Ovary (tissue), 3 donors: ENCODE measurements at regions not wholly inside any gene's neighbourhood (a gene's known extent, or its start where the extent isn't known, plus 50 kb on each side); places are given as distances from the start of the nearest gene placed in this dataset.

Experiments
- EP300 ChIP-seq: sonication (generic); formaldehyde crosslinking; IDR thresholded peaks from one replicate; pipeline ENCODE4 v1.6.1; 2017; ENCODE audit warnings: antibody characterized with exemption
- POLR2A ChIP-seq: fragments of 450-650 bp; IDR thresholded peaks from one replicate; pipeline ENCODE4 v1.6.1; 2017; ENCODE audit warnings: antibody characterized with exemption, mild to moderate bottlenecking, moderate library complexity
- TF ChIP-seq, protein P1 (sequence below), 3 donors: fragments of 450-650 bp in 2 of 3; fragments of 200-600 bp in 1 of 3; IDR thresholded peaks; one replicate each; pipeline versions ENCODE4 v1.5.1 to v1.8.0; 2016 to 2022; ENCODE audit warnings: antibody characterized with exemption in 3 of 3, mild to moderate bottlenecking in 1 of 3
- donor health status: DM: no; HTN: no; CAD: no.

DNA sequence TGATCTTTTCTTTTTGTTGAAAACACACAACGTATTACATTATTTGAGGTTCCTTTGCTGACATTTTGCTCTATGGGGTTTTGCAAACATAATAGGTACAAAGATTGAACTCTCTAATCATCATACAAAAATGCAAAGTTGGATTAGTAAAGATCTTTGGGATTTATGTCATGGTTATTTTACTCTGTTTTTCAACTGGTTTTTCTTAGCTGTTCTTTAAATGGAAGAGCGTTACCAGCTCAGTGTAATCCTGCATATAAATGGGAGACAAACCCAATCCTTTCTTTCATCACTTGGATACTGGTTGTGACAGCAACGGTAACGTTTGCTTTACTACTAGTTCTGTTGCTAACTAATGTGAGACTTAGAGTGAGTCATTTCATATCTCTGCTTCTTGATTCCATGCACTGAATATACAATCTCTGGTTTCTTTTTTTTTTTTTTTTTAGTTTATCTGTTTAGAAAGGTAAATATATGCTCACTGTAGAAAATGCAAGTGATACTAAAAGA lies 104.9 kb upstream of the NOVA1 start:
- TF ChIP-seq POLR2A (no peak), EP300 (no peak)
- TF ChIP-seq, protein P1, sequence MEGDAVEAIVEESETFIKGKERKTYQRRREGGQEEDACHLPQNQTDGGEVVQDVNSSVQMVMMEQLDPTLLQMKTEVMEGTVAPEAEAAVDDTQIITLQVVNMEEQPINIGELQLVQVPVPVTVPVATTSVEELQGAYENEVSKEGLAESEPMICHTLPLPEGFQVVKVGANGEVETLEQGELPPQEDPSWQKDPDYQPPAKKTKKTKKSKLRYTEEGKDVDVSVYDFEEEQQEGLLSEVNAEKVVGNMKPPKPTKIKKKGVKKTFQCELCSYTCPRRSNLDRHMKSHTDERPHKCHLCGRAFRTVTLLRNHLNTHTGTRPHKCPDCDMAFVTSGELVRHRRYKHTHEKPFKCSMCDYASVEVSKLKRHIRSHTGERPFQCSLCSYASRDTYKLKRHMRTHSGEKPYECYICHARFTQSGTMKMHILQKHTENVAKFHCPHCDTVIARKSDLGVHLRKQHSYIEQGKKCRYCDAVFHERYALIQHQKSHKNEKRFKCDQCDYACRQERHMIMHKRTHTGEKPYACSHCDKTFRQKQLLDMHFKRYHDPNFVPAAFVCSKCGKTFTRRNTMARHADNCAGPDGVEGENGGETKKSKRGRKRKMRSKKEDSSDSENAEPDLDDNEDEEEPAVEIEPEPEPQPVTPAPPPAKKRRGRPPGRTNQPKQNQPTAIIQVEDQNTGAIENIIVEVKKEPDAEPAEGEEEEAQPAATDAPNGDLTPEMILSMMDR (IDR thresholded peaks at IDR 0.05): no peak
